Vagina (tissue), 2 donors: ENCODE measurements at regions not wholly inside any gene's neighbourhood (a gene's known extent, or its start where the extent isn't known, plus 50 kb on each side); places are given as distances from the start of the nearest gene placed in this dataset.

Source experiments
- DNase-seq, 2 donors: peaks; one replicate each; pipeline ENCODE4 v3.0.0-alpha.2; 2017; ENCODE audit errors: extremely low spot score in 2 of 2
- H3K27ac ChIP-seq: fragments of 200-600 bp; sonication (generic); one replicate; pipeline ENCODE4 v1.5.1; 2019
- H3K27me3 ChIP-seq: fragments of 200-600 bp; sonication (generic); one replicate; pipeline ENCODE4 v1.5.1; 2019
- H3K36me3 ChIP-seq, 2 donors: fragments of 200-600 bp; sonication (generic); one replicate each; pipeline ENCODE4 v1.5.1; 2017 to 2019
- H3K4me1 ChIP-seq: fragments of 200-600 bp; sonication (generic); one replicate; pipeline ENCODE4 v1.5.1; 2019
- H3K4me3 ChIP-seq, 2 donors: fragments of 200-600 bp; sonication (generic); 1 replicate in 1 of 2; 2 replicates in 1 of 2; pipeline ENCODE4 v1.5.1; 2016 to 2019
- H3K9me3 ChIP-seq: fragments of 200-600 bp; sonication (generic); one replicate; pipeline ENCODE4 v1.5.1; 2019
- CTCF ChIP-seq, 3 experiments: fragments of 450-650 bp in 2 of 3; fragments of 200-600 bp in 1 of 3; sonication (generic) in 1 of 3; IDR thresholded peaks; one replicate each; pipeline ENCODE4 v1.5.1; 2017 to 2019; ENCODE audit warnings: antibody characterized with exemption in 3 of 3, mild to moderate bottlenecking in 2 of 3, moderate library complexity in 2 of 3
- POLR2A ChIP-seq, 2 donors: fragments of 450-650 bp; IDR thresholded peaks; one replicate each; pipeline ENCODE4 v1.6.1; 2017; ENCODE audit warnings: antibody characterized with exemption in 2 of 2, mild to moderate bottlenecking in 2 of 2, moderate library complexity in 2 of 2
- POLR2AphosphoS5 ChIP-seq, 2 donors: sonication (generic); formaldehyde crosslinking; IDR thresholded peaks; one replicate each; pipeline ENCODE4 v1.9.0; 2017; ENCODE audit warnings: antibody characterized with exemption in 2 of 2, mild to moderate bottlenecking in 2 of 2, low read depth in 1 of 2; ENCODE audit not compliant: insufficient read depth in 1 of 2
- intact Hi-C: fragments of 100-400 bp; cut with DNase I; formaldehyde crosslinking; loops from one replicate; pipeline ENCODE4 v1.15.1; 2023

- H3K27ac ChIP-seq: no peak overlapping the region
- H3K4me3 ChIP-seq: no peak overlapping the region
- H3K27me3 ChIP-seq: no peaks in the 10 kb centered on the region
- peak in 1 of 2 donors; percentile 44 for DNase-seq
- no peaks in the 10 kb centered on the region for H3K36me3 ChIP-seq
- no peaks in the 10 kb centered on the region for H3K4me1 ChIP-seq
- no peak for TF ChIP-seq CTCF (IDR thresholded peaks at IDR 0.05)
- no peak for TF ChIP-seq POLR2A (IDR thresholded peaks at IDR 0.05)
- TF ChIP-seq POLR2AphosphoS5 (IDR thresholded peaks at IDR 0.05; ENCODE audit: insufficient read depth in 1 of 2, low read depth in 1 of 2): no peak
- no peaks in the 10 kb centered on the region for H3K9me3 ChIP-seq
- intact Hi-C loops: no loop called here
These were observed 172.2 kb upstream of the ETV3 start for GRCh38 chr1:157310401-157310800.

GRCh38 chr1:157307491-157307890 is 169.3 kb upstream of the ETV3 start:
- Histone ChIP-seq H3K27me3 (no peaks in the 10 kb centered on the region), H3K36me3 (no peaks in the 10 kb centered on the region), H3K4me3 (no peak overlapping the region), H3K27ac (no peak overlapping the region), H3K9me3 (no peaks in the 10 kb centered on the region), H3K4me1 (no peaks in the 10 kb centered on the region)
- DNase-seq: peak in 1 of 2 donors; percentile 65
- intact Hi-C loops: no loop called here
- TF ChIP-seq CTCF (IDR thresholded peaks at IDR 0.05): no peak
- no peak for TF ChIP-seq POLR2A (IDR thresholded peaks at IDR 0.05)
- no peak for TF ChIP-seq POLR2AphosphoS5 (IDR thresholded peaks at IDR 0.05; ENCODE audit: insufficient read depth in 1 of 2, low read depth in 1 of 2)

- TF ChIP-seq POLR2AphosphoS5 (IDR thresholded peaks at IDR 0.05; ENCODE audit: insufficient read depth in 1 of 2, low read depth in 1 of 2) (no peak), CTCF (IDR thresholded peaks at IDR 0.05) (no peak), POLR2A (IDR thresholded peaks at IDR 0.05) (no peak)
- Histone ChIP-seq H3K9me3 (no peaks in the 10 kb centered on the region), H3K4me1 (no peaks in the 10 kb centered on the region), H3K36me3 (no peaks in the 10 kb centered on the region), H3K4me3 (no peak overlapping the region), H3K27ac (no peak overlapping the region), H3K27me3 (no peaks in the 10 kb centered on the region)
- peak in 1 of 2 donors; percentile 42 for DNase-seq
- intact Hi-C loops: no loop called here
These were observed 168.7 kb upstream of the ETV3 start for GRCh38 chr1:157306896-157307295.

GRCh38 chr1:157304271-157304670 is 166.1 kb upstream of the ETV3 start:
- intact Hi-C loops: no loop called here
- Histone ChIP-seq H3K4me3 (no peak overlapping the region), H3K9me3 (no peaks in the 10 kb centered on the region), H3K4me1 (no peaks in the 10 kb centered on the region), H3K27me3 (no peaks in the 10 kb centered on the region), H3K27ac (no peak overlapping the region), H3K36me3 (no peaks in the 10 kb centered on the region)
- no peak for DNase-seq
- TF ChIP-seq POLR2A (IDR thresholded peaks at IDR 0.05) (no peak), CTCF (IDR thresholded peaks at IDR 0.05) (no peak), POLR2AphosphoS5 (IDR thresholded peaks at IDR 0.05; ENCODE audit: insufficient read depth in 1 of 2, low read depth in 1 of 2) (no peak)

GRCh38 chr1:157302724-157303123 is 164.5 kb upstream of the ETV3 start:
- intact Hi-C loops: no loop called here
- H3K9me3 ChIP-seq: no peaks in the 10 kb centered on the region
- no peak overlapping the region for H3K4me3 ChIP-seq
- no peak for DNase-seq
- no peaks in the 10 kb centered on the region for H3K27me3 ChIP-seq
- TF ChIP-seq POLR2AphosphoS5 (IDR thresholded peaks at IDR 0.05; ENCODE audit: insufficient read depth in 1 of 2, low read depth in 1 of 2) (no peak), CTCF (IDR thresholded peaks at IDR 0.05) (no peak), POLR2A (IDR thresholded peaks at IDR 0.05) (no peak)
- H3K27ac ChIP-seq: no peak overlapping the region
- no peaks in the 10 kb centered on the region for H3K36me3 ChIP-seq
- no peaks in the 10 kb centered on the region for H3K4me1 ChIP-seq
